NCI-H526 treated with DMSO at 0.1 percent for 48 hours (cell line): ENCODE measurements at regions not wholly inside any gene's neighbourhood (a gene's known extent, or its start where the extent isn't known, plus 50 kb on each side); places are given as distances from the start of the nearest gene placed in this dataset.

ENCODE experiments used
- DNase-seq: peaks from one replicate; lab custom pipeline; 2025; lab: John Stamatoyannopoulos, UW

DNA sequence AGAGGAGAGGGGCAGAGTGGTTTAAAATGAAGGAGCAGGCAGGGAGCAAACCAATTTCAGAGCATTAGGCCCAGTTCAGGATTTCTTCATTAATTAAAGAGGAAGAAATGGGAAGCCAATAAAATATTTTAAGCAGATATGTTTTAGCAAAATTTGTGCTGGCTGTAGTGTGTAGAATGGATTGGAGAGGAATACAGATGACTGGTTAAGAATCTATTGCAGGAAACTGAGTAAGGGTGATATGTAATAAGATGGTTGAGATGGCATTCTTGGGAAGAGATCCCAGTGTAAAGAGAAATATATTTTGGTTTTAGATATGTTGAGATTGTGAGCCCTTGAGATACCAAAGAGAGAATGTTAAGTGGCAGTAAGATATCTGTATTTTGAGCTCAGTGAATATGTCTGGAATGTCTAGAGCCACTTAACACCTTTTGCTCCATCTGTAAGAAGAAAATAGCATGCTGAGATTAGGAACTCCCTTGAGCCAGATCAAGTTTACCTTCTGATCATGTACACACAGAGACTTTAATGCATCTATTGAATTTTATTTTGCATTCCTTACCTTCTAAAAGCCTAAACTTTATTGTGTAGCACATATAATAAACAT, 79.5 kb upstream of the SLC27A6 start:
- no peak for DNase-seq

DNA sequence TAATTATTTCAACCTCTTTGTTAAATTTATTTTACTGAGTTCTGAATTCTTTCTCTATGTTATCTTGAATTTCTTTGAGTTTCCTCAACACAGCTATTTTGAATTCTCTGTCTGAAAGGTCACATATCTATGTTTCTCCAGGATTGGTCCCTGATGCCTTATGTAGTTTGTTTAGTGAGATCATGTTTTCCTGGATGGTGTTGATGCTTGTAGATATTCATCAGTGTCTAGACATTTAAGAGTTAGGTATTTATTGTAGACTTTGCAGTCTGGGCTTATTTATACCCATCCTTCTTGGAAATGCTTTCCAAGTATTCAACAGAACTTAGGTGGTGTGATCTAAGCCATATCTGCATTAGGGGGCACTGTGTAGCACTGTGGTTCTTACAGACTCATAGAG, 70.2 kb upstream of the SLC27A6 start:
- no peak for DNase-seq

DNA sequence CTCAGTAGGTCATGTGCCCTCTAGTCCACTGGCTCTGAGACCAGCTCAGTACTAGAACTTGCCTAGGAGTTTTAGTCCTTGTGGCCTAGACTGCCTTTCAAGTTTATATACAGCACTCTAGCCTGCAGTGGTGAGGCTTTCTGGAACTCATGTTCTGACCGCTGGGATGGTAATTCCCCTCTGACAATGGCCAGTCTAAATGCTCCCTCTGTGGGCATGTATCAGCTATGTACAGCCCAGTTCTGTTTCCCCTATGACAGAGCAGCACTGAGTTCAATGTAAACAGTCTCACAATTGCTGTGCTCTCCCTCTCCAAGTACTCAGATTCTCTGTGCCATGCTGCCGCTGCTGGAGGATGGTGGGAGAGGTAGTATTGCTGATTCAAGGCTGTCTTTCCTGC, 68.6 kb upstream of the SLC27A6 start:
- no peak for DNase-seq

DNA sequence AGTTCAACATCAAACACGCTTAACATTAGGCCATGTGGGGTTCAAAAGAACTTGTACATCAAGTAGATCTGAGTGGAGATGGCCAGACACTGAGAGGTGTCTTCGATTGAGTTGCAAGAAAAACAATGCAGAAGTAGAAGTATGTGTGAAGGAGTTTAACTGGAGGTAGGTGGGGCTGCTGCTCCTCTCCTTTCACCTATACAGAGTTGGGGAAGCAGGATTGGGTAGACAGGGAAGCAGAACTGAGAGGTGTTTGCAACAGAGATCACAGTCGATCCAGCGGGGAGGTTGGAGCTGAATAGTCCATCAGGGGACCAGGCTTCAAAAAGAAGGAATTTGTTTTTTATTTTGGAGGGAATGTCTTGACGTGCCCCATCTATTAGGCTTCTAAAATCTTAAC, 61.7 kb upstream of the SLC27A6 start:
- DNase-seq, result no peak

DNA sequence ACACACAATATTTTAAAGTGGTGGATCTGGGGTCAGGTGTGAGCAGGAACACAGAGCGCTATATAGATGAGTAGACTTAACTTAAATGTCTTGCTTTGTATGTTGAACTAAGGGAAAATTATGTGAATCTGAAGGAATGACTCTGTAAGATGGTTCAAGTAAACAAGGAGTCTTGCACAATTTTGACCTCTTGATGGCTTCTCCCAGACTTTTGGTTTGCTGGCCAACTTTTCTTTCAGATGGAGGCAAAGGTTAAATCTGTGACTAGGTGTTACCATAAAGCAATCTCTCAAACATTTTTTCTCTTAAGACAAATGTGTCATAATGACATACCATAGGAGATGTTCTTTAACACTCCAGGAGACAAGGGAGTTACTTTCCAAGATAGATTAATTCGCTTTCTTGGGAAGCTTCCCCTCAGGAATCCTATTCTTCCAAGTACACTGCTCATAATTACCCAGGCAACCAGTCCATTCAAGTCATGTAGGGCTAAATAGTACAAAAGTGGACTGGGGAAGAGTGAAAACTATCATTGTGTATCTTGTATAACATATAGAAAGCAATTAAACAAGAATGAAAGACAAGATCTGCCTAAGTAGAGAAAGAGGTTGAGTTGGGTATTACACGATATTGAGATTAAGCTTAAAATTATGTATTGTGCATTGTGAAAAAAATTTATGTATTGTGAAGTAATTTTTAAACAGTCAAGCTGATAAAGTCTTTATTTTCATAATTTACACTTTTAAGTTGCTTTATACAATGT, 60.3 kb upstream of the SLC27A6 start:
- no peak for DNase-seq

DNA sequence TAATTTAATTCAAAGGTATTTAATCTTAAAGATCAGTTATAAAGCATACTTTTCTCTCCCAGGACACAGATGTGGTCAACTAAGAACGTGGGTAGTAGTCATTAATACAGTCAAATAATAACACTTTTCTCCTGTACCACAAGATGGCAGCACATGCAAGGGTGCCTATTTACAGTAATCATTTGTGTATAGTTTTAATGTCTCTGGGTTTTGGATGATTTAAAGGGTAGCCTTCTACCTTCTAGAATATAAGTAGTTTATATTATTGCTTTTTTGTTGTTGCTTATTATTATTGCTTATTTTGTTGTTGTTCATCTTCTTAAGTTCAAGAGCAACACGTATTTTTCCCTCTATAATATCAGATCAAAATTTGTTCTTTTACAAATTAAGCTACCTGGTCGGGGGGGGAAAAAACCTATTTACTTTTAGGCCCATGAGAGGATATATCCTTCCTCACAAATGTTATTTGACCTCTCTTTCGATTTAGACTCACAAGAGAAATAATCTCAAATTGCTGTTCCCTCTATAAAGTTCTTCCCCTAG, 59.6 kb upstream of the SLC27A6 start:
- peak; percentile 23 for DNase-seq

DNA sequence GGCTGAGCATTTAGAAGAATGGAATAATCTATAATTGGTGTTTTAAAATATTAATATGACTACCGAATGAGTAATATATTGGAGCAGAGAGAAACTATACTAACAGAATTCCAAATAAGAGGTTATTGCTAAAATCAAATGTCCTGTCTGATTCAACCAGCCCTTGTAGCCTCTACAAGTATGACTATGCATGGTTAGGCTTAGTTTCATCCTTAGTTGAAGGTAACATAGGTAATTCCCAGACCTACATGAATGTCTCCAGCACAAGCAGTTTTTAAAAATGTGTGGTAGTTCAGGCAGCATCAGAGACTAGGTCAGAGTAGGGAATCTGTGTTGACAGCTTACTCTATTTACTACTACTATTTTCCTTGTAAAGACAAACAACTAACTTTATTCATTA, 51.7 kb upstream of the SLC27A6 start:
- DNase-seq, result no peak
